Esophagus squamous epithelium (tissue), 4 donors: ENCODE measurements at regions not wholly inside any gene's neighbourhood (a gene's known extent, or its start where the extent isn't known, plus 50 kb on each side); places are given as distances from the start of the nearest gene placed in this dataset.

ENCODE experiments used
- POLR2A ChIP-seq, 4 donors: fragments of 450-650 bp; IDR thresholded peaks; one replicate each; pipeline ENCODE4 v1.6.1; 2017; ENCODE audit warnings: antibody characterized with exemption in 4 of 4, mild to moderate bottlenecking in 4 of 4, moderate library complexity in 3 of 4
- TF ChIP-seq, protein P1 (sequence below), 6 experiments: fragments of 450-650 bp in 4 of 6; fragments of 200-600 bp in 2 of 6; sonication (generic) in 2 of 6; IDR thresholded peaks; one replicate each; pipeline ENCODE4 v1.5.1; 2016 to 2019; ENCODE audit warnings: antibody characterized with exemption in 6 of 6, mild to moderate bottlenecking in 4 of 6, moderate library complexity in 4 of 6

DNA sequence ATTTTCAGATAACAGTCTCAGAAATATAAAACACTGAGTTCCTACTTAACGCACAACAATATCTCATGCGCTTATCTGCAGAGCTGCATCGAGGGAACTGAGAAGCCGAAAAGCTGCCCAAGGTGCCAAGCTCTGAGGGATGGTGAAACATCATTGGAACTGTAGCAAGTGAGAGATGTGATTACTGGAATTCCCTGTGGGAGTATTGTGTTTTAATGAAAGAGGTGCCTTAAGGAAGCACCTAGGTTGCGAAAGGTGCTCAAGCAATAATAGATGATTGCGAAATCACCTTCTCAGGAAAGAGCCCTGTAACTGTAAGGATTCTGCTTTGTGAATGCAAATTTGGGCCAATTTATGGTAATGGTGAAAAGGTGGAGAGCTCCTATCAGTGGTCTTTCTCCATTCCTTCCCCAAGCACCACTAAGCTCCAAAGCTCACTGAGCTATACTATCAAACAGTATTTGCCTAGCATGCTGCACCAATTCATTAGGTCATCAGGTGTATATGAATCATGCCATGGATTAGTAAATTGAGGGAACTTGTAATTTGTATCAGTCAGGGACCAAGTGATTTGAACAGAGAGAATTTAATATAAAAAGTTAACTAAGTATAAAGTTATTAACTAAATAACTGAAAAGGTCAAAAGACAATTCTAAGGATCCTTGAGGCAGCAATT is 59.0 kb upstream of the ATP8A1 start:
- TF ChIP-seq, protein P1, sequence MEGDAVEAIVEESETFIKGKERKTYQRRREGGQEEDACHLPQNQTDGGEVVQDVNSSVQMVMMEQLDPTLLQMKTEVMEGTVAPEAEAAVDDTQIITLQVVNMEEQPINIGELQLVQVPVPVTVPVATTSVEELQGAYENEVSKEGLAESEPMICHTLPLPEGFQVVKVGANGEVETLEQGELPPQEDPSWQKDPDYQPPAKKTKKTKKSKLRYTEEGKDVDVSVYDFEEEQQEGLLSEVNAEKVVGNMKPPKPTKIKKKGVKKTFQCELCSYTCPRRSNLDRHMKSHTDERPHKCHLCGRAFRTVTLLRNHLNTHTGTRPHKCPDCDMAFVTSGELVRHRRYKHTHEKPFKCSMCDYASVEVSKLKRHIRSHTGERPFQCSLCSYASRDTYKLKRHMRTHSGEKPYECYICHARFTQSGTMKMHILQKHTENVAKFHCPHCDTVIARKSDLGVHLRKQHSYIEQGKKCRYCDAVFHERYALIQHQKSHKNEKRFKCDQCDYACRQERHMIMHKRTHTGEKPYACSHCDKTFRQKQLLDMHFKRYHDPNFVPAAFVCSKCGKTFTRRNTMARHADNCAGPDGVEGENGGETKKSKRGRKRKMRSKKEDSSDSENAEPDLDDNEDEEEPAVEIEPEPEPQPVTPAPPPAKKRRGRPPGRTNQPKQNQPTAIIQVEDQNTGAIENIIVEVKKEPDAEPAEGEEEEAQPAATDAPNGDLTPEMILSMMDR (IDR thresholded peaks at IDR 0.05), result no peak
- TF ChIP-seq POLR2A (IDR thresholded peaks at IDR 0.05), result no peak
